Heart left ventricle (tissue), 13 donors: ENCODE measurements at regions not wholly inside any gene's neighbourhood (a gene's known extent, or its start where the extent isn't known, plus 50 kb on each side); places are given as distances from the start of the nearest gene placed in this dataset.

Source experiments
- POLR2A ChIP-seq, 2 donors: fragments of 450-650 bp; IDR thresholded peaks; one replicate each; pipeline ENCODE4 v1.6.1; 2017; ENCODE audit warnings: antibody characterized with exemption in 2 of 2, mild to moderate bottlenecking in 2 of 2, moderate library complexity in 2 of 2
- TF ChIP-seq, protein P1 (sequence below), 12 donors: fragments of 200-600 bp; sonication (generic) in 4 of 12; IDR thresholded peaks; one replicate each; pipeline versions ENCODE4 v1.5.0 to v1.8.0; 2018 to 2022; ENCODE audit warnings: antibody characterized with exemption in 12 of 12, mild to moderate bottlenecking in 5 of 12
- donor health status: ischemic (EF 13 %, LVEDD 7.1; RV severe dilation, severe dysfunction).
- donor health status: DM: no; HTN: yes; CAD: no.
- donor health status: DM: no; HTN: no; CAD: no.
- donor health status: ischemic (EF 25% LVEDD 6.9; RV normal size, moderate dysfunction).
- donor health status: ischemic (EF 25% LVEDD 5.7; RV mildly dilated, moderate dysfunction).
- donor health status: ischemic (EF 35%, LVEDD 5.7; RV mildly dilated, moderate dysfunction).
- donor health status: nonischemic (EF 11% LVEDD 7.7; RV severe dilation, severe dysfunction).
- donor health status: DM: yes; HTN: yes; CAD: no.
- donor health status: PGD.
- donor health status: ischemic (EF 29% LVEDD 5.4; RV normal size, mild dysfunction).
- donor health status: nonischemic (EF 23%, LVEDD 6.1; RV moderate dilation, normal function).

DNA sequence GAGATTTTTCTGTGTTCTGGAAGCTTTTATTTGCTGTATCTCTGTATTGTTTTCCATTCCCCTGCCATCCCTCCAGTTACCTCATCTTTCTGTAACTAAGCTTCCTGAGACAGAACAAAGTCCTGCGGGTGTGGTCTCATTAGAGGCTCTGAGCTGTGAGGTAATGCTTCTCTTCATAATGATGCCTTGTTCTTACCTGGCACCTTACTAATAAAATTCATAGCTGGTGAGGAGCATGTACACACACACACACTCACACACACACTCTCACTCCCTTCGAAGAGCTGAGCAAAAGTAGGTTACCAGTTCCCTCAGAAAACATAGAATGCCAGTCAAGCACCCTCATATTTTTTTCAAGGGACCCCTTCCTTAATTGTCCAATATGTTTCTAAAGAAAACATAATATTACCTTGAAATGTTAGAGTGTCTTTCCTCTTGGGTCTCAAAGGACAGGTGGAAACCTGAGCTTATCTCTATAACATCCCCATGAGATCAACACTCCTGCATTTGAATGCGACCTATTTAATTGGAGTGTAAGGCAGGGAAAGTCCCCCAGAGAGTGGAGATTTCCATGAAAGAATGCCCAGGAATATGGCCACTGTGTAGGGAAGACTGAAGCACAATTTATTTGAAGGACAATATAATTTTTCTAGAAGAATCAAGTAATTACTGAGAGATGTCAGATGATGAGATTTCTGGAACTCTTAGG lies 161.6 kb upstream of the NCK2 start:
- TF ChIP-seq, protein P1, sequence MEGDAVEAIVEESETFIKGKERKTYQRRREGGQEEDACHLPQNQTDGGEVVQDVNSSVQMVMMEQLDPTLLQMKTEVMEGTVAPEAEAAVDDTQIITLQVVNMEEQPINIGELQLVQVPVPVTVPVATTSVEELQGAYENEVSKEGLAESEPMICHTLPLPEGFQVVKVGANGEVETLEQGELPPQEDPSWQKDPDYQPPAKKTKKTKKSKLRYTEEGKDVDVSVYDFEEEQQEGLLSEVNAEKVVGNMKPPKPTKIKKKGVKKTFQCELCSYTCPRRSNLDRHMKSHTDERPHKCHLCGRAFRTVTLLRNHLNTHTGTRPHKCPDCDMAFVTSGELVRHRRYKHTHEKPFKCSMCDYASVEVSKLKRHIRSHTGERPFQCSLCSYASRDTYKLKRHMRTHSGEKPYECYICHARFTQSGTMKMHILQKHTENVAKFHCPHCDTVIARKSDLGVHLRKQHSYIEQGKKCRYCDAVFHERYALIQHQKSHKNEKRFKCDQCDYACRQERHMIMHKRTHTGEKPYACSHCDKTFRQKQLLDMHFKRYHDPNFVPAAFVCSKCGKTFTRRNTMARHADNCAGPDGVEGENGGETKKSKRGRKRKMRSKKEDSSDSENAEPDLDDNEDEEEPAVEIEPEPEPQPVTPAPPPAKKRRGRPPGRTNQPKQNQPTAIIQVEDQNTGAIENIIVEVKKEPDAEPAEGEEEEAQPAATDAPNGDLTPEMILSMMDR (IDR thresholded peaks at IDR 0.05), result no peak
- no peak for TF ChIP-seq POLR2A (IDR thresholded peaks at IDR 0.05)
